ENCODE measurements at regions not wholly inside any gene's neighbourhood (a gene's known extent, or its start where the extent isn't known, plus 50 kb on each side); places are given as distances from the start of the nearest gene placed in this dataset.
"Not testable (repeated sequence)": the region's sequence is repeated elsewhere in the genome, so short reads cannot be mapped to it uniquely, and the experiment has no call there.

GRCh38 chr20:5682556-5682955 lies 67.6 kb upstream of the SHLD1 start:
- CTCF ChIA-PET = interaction anchor here (0.6 to 1.0 kb wide), 2 partner anchors 28 to 32 kb away, joined by 5 to 6 read pairs; no protein-coding TSS in a partner anchor
- POLR2A ChIA-PET, H3K27ac Mint-ChIP-seq: not testable (repeated sequence)

GRCh38 chr20:5680192-5680591 lies 69.4 kb upstream of the GPCPD1 start:
- no peak overlapping the region for H3K27ac Mint-ChIP-seq
- POLR2A ChIA-PET = no interaction called here
- CTCF ChIA-PET = no interaction called here

More at GRCh38 chr20:5682556-5682955, 67.6 kb upstream of the SHLD1 start:
- H3K36me3 ChIP-seq (ENCODE audit: control insufficient read depth in 2 of 2, extremely low read depth in 1 of 2, insufficient read depth in 1 of 2, low read length in 1 of 2); H3K9me3 Mint-ChIP-seq; DNase-seq; ATAC-seq (replicated peaks in 1 of 4); H3K27me3 ChIP-seq (replicated peaks in 1 of 2; ENCODE audit: control insufficient read depth in 2 of 2, extremely low read depth in 1 of 2, insufficient read depth in 2 of 2, low read length in 1 of 2); H3K4me3 ChIP-seq (ENCODE audit: control insufficient read depth in 1 of 2, extremely low read depth in 1 of 2, low read length in 1 of 2); H3K4me1 Mint-ChIP-seq; H3K4me1 ChIP-seq (ENCODE audit: control insufficient read depth in 1 of 2, extremely low read depth in 1 of 2, insufficient read depth in 2 of 2, low read length in 2 of 2); H3K4me3 Mint-ChIP-seq; H3K27me3 Mint-ChIP-seq; H3K36me3 Mint-ChIP-seq; H3K9me3 ChIP-seq; H3K27ac ChIP-seq (ENCODE audit: low read length): not testable (repeated sequence)
- no CpG with 5 or more reads among the region's 2 CpGs for WGBS (ENCODE audit: insufficient coverage)

GRCh38 chr20:5678777-5679176 lies 68.0 kb upstream of the GPCPD1 start:
- no peaks in the 10 kb centered on the region for H3K9me3 ChIP-seq
- 100% methylated on average over 1 of the region's 2 CpGs for WGBS (ENCODE audit: insufficient coverage)
- ChIA-PET POLR2A (no interaction called here), CTCF (interaction anchor here in 1 of 2 donors (0.5 kb wide), 1 partner anchor 153 kb away, joined by 4 read pairs; no protein-coding TSS in a partner anchor)
- H3K27ac ChIP-seq (ENCODE audit: low read length) = no peak overlapping the region
- no peaks in the 10 kb centered on the region for H3K27me3 ChIP-seq (replicated peaks in 1 of 2; ENCODE audit: control insufficient read depth in 2 of 2, extremely low read depth in 1 of 2, insufficient read depth in 2 of 2, low read length in 1 of 2)
- no peak overlapping the region for H3K4me3 ChIP-seq (ENCODE audit: control insufficient read depth in 1 of 2, extremely low read depth in 1 of 2, low read length in 1 of 2)
- DNase-seq = no peak
- H3K36me3 Mint-ChIP-seq = no peaks in the 10 kb centered on the region
- no peak for ATAC-seq (replicated peaks in 1 of 4)
- no peak overlapping the region for H3K4me3 Mint-ChIP-seq
- H3K36me3 ChIP-seq (ENCODE audit: control insufficient read depth in 2 of 2, extremely low read depth in 1 of 2, insufficient read depth in 1 of 2, low read length in 1 of 2) = no peaks in the 10 kb centered on the region
- no peaks in the 10 kb centered on the region for H3K27me3 Mint-ChIP-seq
- peaks cover 6 to 9% (median 8%) of the 10 kb centered on the region in 3 donors for H3K4me1 Mint-ChIP-seq
- H3K4me1 ChIP-seq (ENCODE audit: control insufficient read depth in 1 of 2, extremely low read depth in 1 of 2, insufficient read depth in 2 of 2, low read length in 2 of 2) = peaks cover 0 to 5% of the 10 kb centered on the region in 2 experiments
- no peaks in the 10 kb centered on the region for H3K9me3 Mint-ChIP-seq
- no peak overlapping the region for H3K27ac Mint-ChIP-seq

More at GRCh38 chr20:5680192-5680591, 69.4 kb upstream of the GPCPD1 start:
- no peaks in the 10 kb centered on the region for H3K4me1 ChIP-seq (ENCODE audit: control insufficient read depth in 1 of 2, extremely low read depth in 1 of 2, insufficient read depth in 2 of 2, low read length in 2 of 2)
- ATAC-seq (replicated peaks in 1 of 4) (no peak), DNase-seq (no peak)
- H3K27me3 Mint-ChIP-seq = no peaks in the 10 kb centered on the region
- no peak overlapping the region for H3K4me3 ChIP-seq (ENCODE audit: control insufficient read depth in 1 of 2, extremely low read depth in 1 of 2, low read length in 1 of 2)
- no peaks in the 10 kb centered on the region for H3K27me3 ChIP-seq (replicated peaks in 1 of 2; ENCODE audit: control insufficient read depth in 2 of 2, extremely low read depth in 1 of 2, insufficient read depth in 2 of 2, low read length in 1 of 2)
- H3K9me3 ChIP-seq = no peaks in the 10 kb centered on the region
- no peak overlapping the region for H3K27ac ChIP-seq (ENCODE audit: low read length)
- H3K9me3 Mint-ChIP-seq = no peaks in the 10 kb centered on the region
- no peaks in the 10 kb centered on the region for H3K36me3 Mint-ChIP-seq
- no peak overlapping the region for H3K4me3 Mint-ChIP-seq
- H3K36me3 ChIP-seq (ENCODE audit: control insufficient read depth in 2 of 2, extremely low read depth in 1 of 2, insufficient read depth in 1 of 2, low read length in 1 of 2) = no peaks in the 10 kb centered on the region
- H3K4me1 Mint-ChIP-seq = peaks cover 0 to 2% (median 0%) of the 10 kb centered on the region in 3 donors

GRCh38 chr20:5677944-5678343 lies 67.1 kb upstream of the GPCPD1 start:
- H3K36me3 Mint-ChIP-seq; H3K4me3 Mint-ChIP-seq; H3K27ac Mint-ChIP-seq; H3K36me3 ChIP-seq (ENCODE audit: control insufficient read depth in 2 of 2, extremely low read depth in 1 of 2, insufficient read depth in 1 of 2, low read length in 1 of 2); POLR2A ChIA-PET; H3K4me3 ChIP-seq (ENCODE audit: control insufficient read depth in 1 of 2, extremely low read depth in 1 of 2, low read length in 1 of 2); DNase-seq; H3K27me3 ChIP-seq (replicated peaks in 1 of 2; ENCODE audit: control insufficient read depth in 2 of 2, extremely low read depth in 1 of 2, insufficient read depth in 2 of 2, low read length in 1 of 2); CTCF ChIA-PET; H3K9me3 ChIP-seq; H3K27me3 Mint-ChIP-seq; H3K9me3 Mint-ChIP-seq; H3K4me1 Mint-ChIP-seq; H3K4me1 ChIP-seq (ENCODE audit: control insufficient read depth in 1 of 2, extremely low read depth in 1 of 2, insufficient read depth in 2 of 2, low read length in 2 of 2); ATAC-seq (replicated peaks in 1 of 4); H3K27ac ChIP-seq (ENCODE audit: low read length): not testable (repeated sequence)
- 88% methylated on average over 5 of the region's 8 CpGs for WGBS (ENCODE audit: insufficient coverage)

GRCh38 chr20:5677389-5677788 lies 66.6 kb upstream of the GPCPD1 start:
- DNase-seq (no peak), ATAC-seq (replicated peaks in 1 of 4) (no peak)
- Mint-ChIP-seq H3K9me3 (no peaks in the 10 kb centered on the region), H3K27ac (no peak overlapping the region), H3K4me1 (peaks cover 6 to 9% (median 8%) of the 10 kb centered on the region in 3 donors), H3K27me3 (no peaks in the 10 kb centered on the region), H3K4me3 (no peak overlapping the region), H3K36me3 (no peaks in the 10 kb centered on the region)
- Histone ChIP-seq H3K4me3 (ENCODE audit: control insufficient read depth in 1 of 2, extremely low read depth in 1 of 2, low read length in 1 of 2) (no peak overlapping the region), H3K27me3 (replicated peaks in 1 of 2; ENCODE audit: control insufficient read depth in 2 of 2, extremely low read depth in 1 of 2, insufficient read depth in 2 of 2, low read length in 1 of 2) (no peaks in the 10 kb centered on the region), H3K27ac (ENCODE audit: low read length) (no peak overlapping the region), H3K4me1 (ENCODE audit: control insufficient read depth in 1 of 2, extremely low read depth in 1 of 2, insufficient read depth in 2 of 2, low read length in 2 of 2) (peaks cover 0 to 5% of the 10 kb centered on the region in 2 experiments), H3K36me3 (ENCODE audit: control insufficient read depth in 2 of 2, extremely low read depth in 1 of 2, insufficient read depth in 1 of 2, low read length in 1 of 2) (no peaks in the 10 kb centered on the region), H3K9me3 (no peaks in the 10 kb centered on the region)
- CTCF ChIA-PET = no interaction called here
- POLR2A ChIA-PET = no interaction called here
- WGBS (ENCODE audit: insufficient coverage) = 94% methylated on average over 3 of the region's 4 CpGs

GRCh38 chr20:5675103-5676091 lies 64.6 kb upstream of the GPCPD1 start:
- no peak overlapping the region for H3K4me3 ChIP-seq (ENCODE audit: control insufficient read depth in 1 of 2, extremely low read depth in 1 of 2, low read length in 1 of 2)
- DNase-seq (no peak), ATAC-seq (replicated peaks in 1 of 4) (no peak)
- H3K36me3 Mint-ChIP-seq = no peaks in the 10 kb centered on the region
- CTCF ChIA-PET = no interaction called here
- WGBS (ENCODE audit: insufficient coverage) = 95% methylated on average over 4 of the region's 12 CpGs
- H3K27me3 ChIP-seq (replicated peaks in 1 of 2; ENCODE audit: control insufficient read depth in 2 of 2, extremely low read depth in 1 of 2, insufficient read depth in 2 of 2, low read length in 1 of 2) = no peaks in the 10 kb centered on the region
- H3K4me1 ChIP-seq (ENCODE audit: control insufficient read depth in 1 of 2, extremely low read depth in 1 of 2, insufficient read depth in 2 of 2, low read length in 2 of 2) = peaks cover 0 to 5% of the 10 kb centered on the region in 2 experiments
- no peak overlapping the region for H3K4me3 Mint-ChIP-seq
- H3K9me3 Mint-ChIP-seq = no peaks in the 10 kb centered on the region
- no peak overlapping the region for H3K27ac Mint-ChIP-seq
- no peaks in the 10 kb centered on the region for H3K9me3 ChIP-seq
- H3K27me3 Mint-ChIP-seq = no peaks in the 10 kb centered on the region
- peaks cover 6 to 9% (median 8%) of the 10 kb centered on the region in 3 donors for H3K4me1 Mint-ChIP-seq
- H3K36me3 ChIP-seq (ENCODE audit: control insufficient read depth in 2 of 2, extremely low read depth in 1 of 2, insufficient read depth in 1 of 2, low read length in 1 of 2) = no peaks in the 10 kb centered on the region
- POLR2A ChIA-PET = interaction anchor here in 1 of 2 donors (0.5 kb wide), 1 partner anchor 69 kb away, joined by 3 read pairs; no protein-coding TSS in a partner anchor
- no peak overlapping the region for H3K27ac ChIP-seq (ENCODE audit: low read length)

All from T-cell (primary cell).